HepG2 (cell line): ENCODE measurements at regions not wholly inside any gene's neighbourhood (a gene's known extent, or its start where the extent isn't known, plus 50 kb on each side); places are given as distances from the start of the nearest gene placed in this dataset.

Experiments
- CCAR2 ChIP-seq: fragments of 200-400 bp; formaldehyde crosslinking; optimal IDR thresholded peaks from 2 replicates; pipeline ENCODE3; 2018; ENCODE audit warnings: low read depth, mild to moderate bottlenecking, low read length, moderate library complexity
- CCDC6 ChIP-seq: sonication (generic); formaldehyde crosslinking; IDR thresholded peaks from 2 replicates; pipeline ENCODE4 v1.8.1; 2022; ENCODE audit warnings: mild to moderate bottlenecking, missing genetic modification reagents, moderate library complexity
- CEBPB ChIP-seq: IDR thresholded peaks from 2 replicates; pipeline ENCODE4 v1.6.1; 2011; ENCODE audit warnings: low read depth, low read length, improper control_type of control experiment, borderline replicate concordance
- CENPX ChIP-seq: sonication (generic); formaldehyde crosslinking; IDR thresholded peaks from 2 replicates; pipeline ENCODE4 v1.9.0; 2021; ENCODE audit warnings: mild to moderate bottlenecking, missing genetic modification reagents, moderate library complexity
- DRAP1 ChIP-seq: IDR thresholded peaks from 2 replicates; pipeline ENCODE4 v1.6.1; 2016; ENCODE audit warnings: missing genetic modification reagents, missing compliant biosample characterization
- HDAC1 ChIP-seq: sonication (generic); formaldehyde crosslinking; IDR thresholded peaks from 2 replicates; pipeline ENCODE4 v1.5.1; 2020; ENCODE audit warnings: mild to moderate bottlenecking, missing genetic modification reagents
- HINFP ChIP-seq: sonication (generic); formaldehyde crosslinking; IDR thresholded peaks from 2 replicates; pipeline ENCODE4 v1.4.0; 2020; ENCODE audit warnings: low read depth, mild to moderate bottlenecking, missing genetic modification reagents
- MIER3 ChIP-seq: IDR thresholded peaks from 2 replicates; pipeline ENCODE4 v1.6.1; 2016; ENCODE audit warnings: missing compliant biosample characterization, borderline replicate concordance
- MLXIP ChIP-seq: sonication (generic); formaldehyde crosslinking; IDR thresholded peaks from 2 replicates; pipeline ENCODE4 v1.9.0; 2021; ENCODE audit warnings: missing genetic modification reagents, borderline replicate concordance
- MTF2 ChIP-seq: sonication (generic); formaldehyde crosslinking; IDR thresholded peaks from 2 replicates; pipeline ENCODE4 v1.5.0; 2020; ENCODE audit warnings: missing genetic modification reagents, borderline replicate concordance
- MXD4 ChIP-seq: IDR thresholded peaks from 2 replicates; pipeline ENCODE4 v1.6.1; 2016; ENCODE audit warnings: mild to moderate bottlenecking, missing biosample characterization, missing genetic modification reagents
- RFX3 ChIP-seq: IDR thresholded peaks from 2 replicates; pipeline ENCODE4 v1.6.1; 2016; ENCODE audit warnings: missing biosample characterization, missing genetic modification reagents
- TBP ChIP-seq: sonication (generic); formaldehyde crosslinking; IDR thresholded peaks from 2 replicates; pipeline ENCODE4 v1.5.0; 2020; ENCODE audit warnings: missing genetic modification reagents
- TFDP1 ChIP-seq: IDR thresholded peaks from 2 replicates; pipeline ENCODE4 v1.6.1; 2016; ENCODE audit warnings: missing compliant biosample characterization, missing genetic modification reagents, borderline replicate concordance
- TMF1 ChIP-seq: sonication (generic); formaldehyde crosslinking; IDR thresholded peaks from 2 replicates; pipeline ENCODE4 v1.8.1; 2022; ENCODE audit warnings: low read depth, missing genetic modification reagents
- ZNF501 ChIP-seq: sonication (generic); formaldehyde crosslinking; IDR thresholded peaks from 2 replicates; pipeline ENCODE4 v1.5.1; 2020; ENCODE audit warnings: mild to moderate bottlenecking, moderate library complexity, missing genetic modification reagents
- ZNF550 ChIP-seq: sonication (generic); formaldehyde crosslinking; IDR thresholded peaks from 2 replicates; pipeline ENCODE4 v1.4.0; 2020; ENCODE audit warnings: mild to moderate bottlenecking, missing genetic modification reagents, borderline replicate concordance
- ZNF580 ChIP-seq: IDR thresholded peaks from 2 replicates; pipeline ENCODE4 v1.6.1; 2016; ENCODE audit warnings: low read depth, borderline replicate concordance
- ZNF713 ChIP-seq: sonication (generic); formaldehyde crosslinking; IDR thresholded peaks from 2 replicates; pipeline ENCODE4 v1.4.0; 2020; ENCODE audit warnings: mild to moderate bottlenecking, missing genetic modification reagents
- ZNF770 ChIP-seq: sonication (generic); formaldehyde crosslinking; IDR thresholded peaks from 2 replicates; pipeline ENCODE4 v1.5.0; 2020; ENCODE audit warnings: mild to moderate bottlenecking, missing genetic modification reagents

GRCh38 chr6:7042654-7043545, 64.9 kb upstream of the RREB1 start (continued):
- TF ChIP-seq TFDP1 (peak; percentile 73; the same call in 1 of the 2 replicates), HDAC1 (CRISPR knock-in tag) (peak; percentile 88), ZNF501 (CRISPR knock-in tag) (peak; percentile 92), DRAP1 (CRISPR knock-in tag) (peak; percentile 33), RFX3 (CRISPR knock-in tag) (no peak), MXD4 (peak; percentile 78), CEBPB (peak; percentile 48; the same call in 1 of the 2 replicates), ZNF550 (CRISPR knock-in tag) (no peak), CENPX (no peak), ZNF770 (CRISPR knock-in tag) (peak; percentile 27; the same call in 1 of the 2 replicates), CCAR2 (no peak), MLXIP (CRISPR knock-in tag) (no peak), ZNF580 (CRISPR knock-in tag) (0 out of 2 replicates have a peak, but pooled peaks have one; percentile 76), MIER3 (CRISPR knock-in tag) (peak; percentile 82; the same call in 1 of the 2 replicates), CCDC6 (CRISPR knock-in tag) (peak; percentile 63; the same call in 1 of the 2 replicates), TMF1 (CRISPR knock-in tag) (peak; percentile 89; the same call in 1 of the 2 replicates), TBP (CRISPR knock-in tag) (no peak), MTF2 (CRISPR knock-in tag) (no peak), ZNF713 (CRISPR knock-in tag) (no peak), HINFP (CRISPR knock-in tag) (peak; percentile 67)
